ENCODE measurements at regions not wholly inside any gene's neighbourhood (a gene's known extent, or its start where the extent isn't known, plus 50 kb on each side); places are given as distances from the start of the nearest gene placed in this dataset.
"Not testable (repeated sequence)": the region's sequence is repeated elsewhere in the genome, so short reads cannot be mapped to it uniquely, and the experiment has no call there.

GRCh38 chr20:40019510-40019909 lies 669.5 kb downstream of the MAFB start:
- no peak for DNase-seq

- no peak for DNase-seq
Measured at GRCh38 chr20:40017765-40018164, 671.3 kb downstream of the MAFB start.

- DNase-seq: no peak
Measured at GRCh38 chr20:40016890-40017289, 672.1 kb downstream of the MAFB start.

DNA sequence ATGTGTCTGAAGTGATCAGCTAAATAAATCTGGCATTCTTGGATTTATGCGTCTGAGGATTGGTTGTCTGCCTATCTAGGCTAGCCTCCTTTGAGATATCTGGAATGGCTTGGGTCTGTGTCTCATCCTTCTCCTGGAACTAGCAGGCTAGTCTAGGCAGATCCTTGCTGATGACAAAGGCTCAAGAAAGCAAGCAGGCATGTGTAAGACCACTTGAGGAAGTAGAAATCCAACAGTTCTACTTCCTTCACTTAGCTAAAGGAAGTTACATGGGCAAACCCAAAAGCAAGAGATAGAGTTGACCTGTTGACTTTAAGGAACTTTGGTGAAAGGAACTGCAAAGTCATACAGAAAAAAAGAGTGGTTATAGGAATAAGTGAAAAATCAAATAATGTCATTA lies 672.6 kb downstream of the MAFB start:
- no peak for DNase-seq

DNA sequence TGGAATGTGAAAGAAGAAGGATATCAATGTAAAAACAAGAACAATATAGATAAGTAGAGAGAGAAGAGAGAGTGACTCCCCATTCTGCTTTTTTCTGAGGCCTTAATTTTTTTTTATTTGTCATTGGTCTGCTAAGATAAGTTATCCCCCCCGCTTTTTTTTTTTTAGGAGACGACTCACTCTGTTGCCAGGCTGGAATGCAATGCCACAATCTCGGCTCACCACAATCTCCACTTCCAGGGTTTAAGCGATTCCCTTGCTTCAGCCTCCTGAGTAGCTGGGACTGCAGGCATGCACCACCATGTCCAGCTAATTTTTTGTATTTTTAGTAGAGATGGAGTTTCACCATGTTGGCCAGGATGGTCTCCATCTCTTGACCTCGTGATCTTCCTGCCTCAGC lies 677.0 kb downstream of the MAFB start:
- not testable (repeated sequence) for DNase-seq

GRCh38 chr20:40010483-40010882 lies 678.6 kb downstream of the MAFB start:
- DNase-seq: no peak

GRCh38 chr20:40009542-40009941 lies 679.5 kb downstream of the MAFB start:
- no peak for DNase-seq

DNA sequence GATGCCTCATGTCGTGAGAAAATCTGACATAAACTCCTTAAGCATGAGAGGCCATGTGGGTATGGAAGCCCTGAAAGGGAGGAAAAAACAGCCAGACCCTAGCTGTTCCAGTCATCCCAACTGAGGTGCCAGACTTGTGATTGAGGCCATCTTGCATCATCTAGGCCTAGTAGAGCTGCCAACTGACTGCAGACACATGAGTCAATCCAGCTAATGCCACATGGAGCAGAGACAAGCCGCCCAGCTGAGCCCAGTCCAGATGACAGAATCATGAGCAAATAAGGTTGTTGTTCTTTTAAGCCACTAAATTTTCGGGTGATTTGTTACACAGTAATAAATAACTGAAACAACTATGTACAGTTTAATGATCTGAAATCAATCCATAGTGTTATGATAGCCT lies 680.9 kb downstream of the MAFB start:
- DNase-seq: no peak

- no peak for DNase-seq
Measured at GRCh38 chr20:40006168-40006860, 682.7 kb downstream of the MAFB start.

DNA sequence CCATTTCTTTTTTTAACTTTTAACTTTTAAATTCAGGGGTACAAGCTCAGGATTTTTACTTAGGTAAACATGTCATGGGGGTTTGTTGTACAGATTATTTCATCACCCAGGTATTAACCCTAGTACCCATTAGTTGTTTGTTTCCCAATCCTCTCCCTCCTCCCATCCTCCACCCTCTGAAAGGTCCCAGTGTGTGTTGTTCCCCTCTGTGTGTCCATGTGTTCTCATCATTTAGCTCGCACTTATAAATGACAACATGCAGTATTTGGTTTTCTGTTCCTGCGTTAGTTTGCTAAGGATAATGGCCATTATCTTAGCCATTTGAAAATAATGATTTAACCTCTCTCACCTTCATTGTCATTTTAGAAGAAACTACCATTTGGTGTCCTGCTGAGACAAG lies 684.9 kb downstream of the MAFB start:
- DNase-seq: not testable (repeated sequence)

GRCh38 chr20:39993742-39994141 lies 695.3 kb downstream of the MAFB start:
- DNase-seq: no peak

DNA sequence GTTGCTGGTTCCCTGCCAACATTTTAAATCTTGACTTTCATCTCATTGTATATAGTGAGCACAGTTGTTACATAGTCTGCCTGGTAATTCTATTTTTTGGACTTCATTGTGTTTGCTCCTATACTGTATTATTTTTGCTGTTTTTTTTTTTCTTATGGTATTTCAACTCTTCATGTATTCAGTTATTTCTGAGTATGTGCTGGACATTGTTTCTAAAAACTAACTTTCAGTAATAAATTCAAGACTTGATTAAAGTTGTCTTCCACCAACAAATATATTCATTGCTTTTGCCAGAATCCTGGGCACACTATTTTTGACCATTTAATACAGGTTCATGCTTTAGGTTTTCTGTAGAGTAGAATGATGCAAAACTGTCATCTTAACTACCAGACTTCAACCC lies 698.3 kb downstream of the MAFB start:
- DNase-seq: no peak

DNA sequence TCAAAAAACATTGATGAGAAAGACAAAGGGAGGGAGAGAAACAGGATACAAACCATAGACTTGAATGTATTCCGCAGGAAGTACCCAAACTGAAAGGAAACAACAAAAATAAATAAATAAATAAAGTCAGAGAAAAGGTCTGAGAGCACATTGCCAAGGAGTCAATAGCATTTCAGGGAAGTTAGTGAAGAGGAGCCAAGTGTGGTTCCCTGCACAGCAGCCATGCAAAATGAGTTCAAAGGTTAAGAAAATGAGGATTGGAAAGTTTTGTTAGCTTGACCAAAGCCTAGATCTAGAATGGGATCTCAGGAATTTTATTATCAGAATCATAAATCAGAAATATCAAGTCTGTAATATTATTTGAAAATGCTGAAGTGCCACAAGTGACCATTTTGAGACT lies 700.0 kb downstream of the MAFB start:
- DNase-seq: no peak

- no peak for DNase-seq
Measured at GRCh38 chr20:39986173-39986904, 702.7 kb downstream of the MAFB start.

- DNase-seq: no peak
Measured at GRCh38 chr20:39985271-39985827, 703.7 kb downstream of the MAFB start.

DNA sequence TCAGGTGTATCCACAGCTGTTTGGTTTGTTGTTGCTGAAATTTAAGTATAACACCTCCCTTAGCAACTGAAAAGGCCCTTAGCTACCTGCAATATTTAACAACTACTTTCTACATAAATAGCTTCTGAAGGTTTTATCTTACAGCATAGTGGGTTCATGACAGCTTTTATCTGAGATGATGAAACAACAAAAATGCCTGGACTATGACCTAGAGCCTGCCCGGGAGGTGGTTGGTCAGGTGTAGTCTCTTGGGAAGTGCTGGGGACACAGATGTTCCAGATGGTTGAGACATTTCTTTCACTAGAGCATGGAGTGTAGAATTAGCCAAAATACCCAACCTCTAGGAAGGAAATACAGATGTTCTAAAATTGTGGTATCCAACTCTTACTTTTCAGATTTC lies 705.4 kb downstream of the MAFB start:
- no peak for DNase-seq

DNA sequence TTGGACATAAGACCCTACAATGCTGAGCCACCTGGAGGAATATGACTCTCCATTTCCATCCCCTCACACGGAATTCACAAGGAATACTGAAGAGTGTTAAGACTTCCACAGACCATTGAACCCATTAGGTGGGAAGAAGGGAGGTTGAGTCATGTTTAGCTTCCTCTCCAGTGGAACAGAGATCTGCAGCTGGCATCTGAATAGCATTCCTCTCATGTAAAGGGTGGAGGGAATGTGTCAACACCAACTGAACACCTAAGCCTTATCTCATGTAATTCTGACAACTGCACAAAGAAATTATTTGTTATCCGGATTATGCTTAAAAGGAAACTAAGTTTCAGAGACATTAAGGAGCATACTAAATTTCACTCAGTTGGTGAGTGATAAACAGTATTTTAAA lies 705.9 kb downstream of the MAFB start:
- no peak for DNase-seq

DNA sequence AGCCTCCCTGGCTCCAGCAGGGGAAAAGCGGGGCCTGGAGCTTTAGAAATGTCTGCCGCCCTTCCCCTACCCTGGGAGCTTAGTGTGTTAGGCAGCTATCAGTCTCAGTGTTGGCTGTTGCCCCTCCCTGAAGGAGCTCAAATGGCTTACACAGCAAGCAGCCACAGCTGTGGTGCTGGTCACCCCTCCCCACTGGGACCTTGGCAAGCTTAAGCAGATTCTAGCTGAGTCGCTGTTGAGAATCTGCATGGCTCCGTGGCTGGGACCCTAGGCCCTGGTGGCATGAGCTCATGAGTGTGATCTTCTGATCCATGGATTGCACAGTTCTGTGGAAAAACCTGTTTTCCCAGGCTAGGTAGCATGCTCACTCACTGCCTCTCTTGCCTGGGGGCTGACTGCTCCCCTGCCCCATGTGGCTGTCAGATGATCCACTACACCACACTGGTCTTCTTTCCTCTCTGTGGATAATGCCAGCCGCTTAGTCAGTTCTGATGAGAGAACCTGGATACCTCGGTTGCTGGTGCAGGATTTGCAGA lies 714.0 kb downstream of the MAFB start:
- no peak for DNase-seq

DNA sequence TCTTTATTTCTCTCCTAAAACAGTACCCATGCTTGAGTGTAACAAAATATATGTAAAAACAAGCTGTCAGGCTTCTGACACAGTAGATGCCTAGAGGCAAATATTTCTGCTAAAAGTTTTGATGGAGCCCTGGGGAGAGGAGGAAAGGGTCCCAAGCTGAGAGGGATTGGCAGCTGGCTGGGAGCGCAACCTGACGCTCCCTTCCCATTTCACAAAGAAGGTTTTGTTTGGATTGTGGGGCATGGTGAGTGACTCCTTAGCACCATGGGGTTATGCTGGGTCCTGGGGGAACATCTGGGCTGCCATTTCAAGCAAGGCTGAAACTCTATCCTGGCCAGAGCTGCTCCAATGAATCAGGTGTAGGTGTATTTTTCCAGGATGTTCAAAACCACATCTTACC lies 720.5 kb downstream of the MAFB start:
- DNase-seq: no peak

DNA sequence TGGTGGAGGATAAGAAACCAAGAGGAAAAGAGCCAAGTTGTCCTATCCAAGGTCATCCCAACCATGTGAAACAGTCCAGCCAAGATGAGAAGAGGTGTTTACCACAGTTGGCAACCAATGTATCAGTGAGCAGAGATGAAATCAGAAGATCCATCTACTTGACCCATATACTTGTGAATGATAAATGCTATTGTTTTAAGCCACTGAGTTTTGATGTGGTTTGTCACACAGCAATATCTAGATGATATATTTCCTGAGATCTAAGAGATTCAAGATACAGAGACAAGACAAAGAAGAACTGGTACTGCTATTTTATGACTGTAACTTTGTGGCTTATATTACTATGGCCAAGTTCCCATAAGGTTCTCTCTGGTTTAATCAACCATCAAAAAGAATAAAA lies 721.2 kb downstream of the MAFB start:
- DNase-seq: no peak

- no peak for DNase-seq
Measured at GRCh38 chr20:39961637-39962244, 727.3 kb downstream of the MAFB start.

DNA sequence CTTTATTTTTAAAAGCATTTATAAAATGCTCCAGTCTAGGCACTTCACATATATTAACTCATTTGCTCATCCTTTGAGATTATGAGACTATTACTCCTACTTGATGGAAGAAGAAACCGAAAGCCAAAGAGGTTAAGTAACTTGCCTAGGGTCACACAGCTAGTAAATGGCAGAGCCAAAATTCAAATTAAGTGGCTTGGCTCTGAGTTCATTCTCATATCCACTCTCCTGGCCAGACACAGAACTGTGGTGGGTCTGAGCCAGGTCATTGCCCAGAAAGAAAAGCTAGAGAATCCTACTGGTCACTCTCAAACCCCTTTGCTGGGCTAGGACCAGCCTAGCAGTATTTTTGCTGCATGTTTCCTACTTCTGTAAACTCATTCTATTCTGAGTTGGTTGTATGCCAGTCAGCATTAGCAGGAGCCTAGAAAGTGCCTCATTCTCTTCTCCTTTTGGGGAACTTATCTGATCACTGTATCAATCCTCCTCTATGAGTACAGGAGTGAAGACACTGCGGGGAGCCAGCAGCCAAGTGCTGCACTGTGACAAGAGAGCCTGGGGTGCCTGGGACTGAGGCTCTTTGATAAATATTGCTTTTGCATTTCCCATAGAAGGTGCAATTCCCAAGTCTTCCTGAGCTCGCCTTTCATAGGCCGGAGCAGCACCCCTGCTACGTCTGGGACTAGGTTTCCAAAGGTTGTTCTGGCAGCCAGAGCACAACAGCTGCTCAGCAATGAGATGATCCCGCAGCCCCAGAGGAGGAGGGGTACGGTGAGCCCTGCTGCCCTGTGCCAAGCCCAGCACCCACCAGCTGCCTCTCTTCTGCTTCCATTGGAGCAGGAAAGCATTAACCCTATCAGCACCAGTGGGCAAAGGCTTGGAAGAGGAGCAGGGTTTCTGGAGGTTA lies 728.3 kb downstream of the MAFB start:
- DNase-seq: no peak

DNA sequence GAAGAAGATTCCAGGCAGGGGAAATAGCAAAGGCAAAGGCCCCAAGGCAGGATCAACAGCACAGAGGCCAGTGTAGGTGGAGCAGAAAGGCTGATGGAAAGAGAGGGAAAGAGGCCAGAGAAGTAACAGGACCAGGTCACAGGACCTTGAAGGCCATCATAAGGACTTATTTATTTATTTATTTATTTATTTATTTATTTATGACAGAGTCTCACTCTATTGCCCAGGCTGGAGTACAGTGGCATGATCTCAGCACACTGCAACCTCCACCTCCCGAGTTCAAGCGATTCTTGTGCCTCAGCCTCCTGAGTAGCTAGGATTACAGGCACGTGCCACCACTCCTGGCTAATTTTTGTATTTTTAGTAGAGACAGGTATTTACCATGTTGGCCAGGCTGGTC lies 731.1 kb downstream of the MAFB start:
- not testable (repeated sequence) for DNase-seq
